AG04450 (cell line): ENCODE measurements at regions not wholly inside any gene's neighbourhood (a gene's known extent, or its start where the extent isn't known, plus 50 kb on each side); places are given as distances from the start of the nearest gene placed in this dataset.
"Not testable (repeated sequence)": the region's sequence is repeated elsewhere in the genome, so short reads cannot be mapped to it uniquely, and the experiment has no call there.

Source experiments
- CTCF ChIA-PET: fragments of 300-600, 350-600 bp; formaldehyde crosslinking; extraction: SDS; loops from one replicate; lab custom pipeline; 2022; ENCODE audit warnings: antibody characterized with exemption, inconsistent platforms; lab: Charles Lee
- POLR2A ChIA-PET: fragments of 350-600 bp; formaldehyde crosslinking; extraction: SDS; loops from one replicate; lab custom pipeline; 2021; ENCODE audit warnings: antibody characterized with exemption, inconsistent platforms; lab: Yijun Ruan, JAX
- DNase-seq: peaks from one replicate; pipeline ENCODE4 v3.0.0-alpha.2; 2011; ENCODE audit warnings: low read depth, low spot score
- H3K27ac ChIP-seq: one replicate; pipeline ENCODE4 v1.5.1; 2012; ENCODE audit warnings: low read depth, low read length, control low read depth
- H3K27me3 ChIP-seq: one replicate; pipeline ENCODE4 v1.6.0; 2012; ENCODE audit warnings: low read length; ENCODE audit not compliant: control insufficient read depth, insufficient read depth
- H3K4me3 ChIP-seq: 2 replicates; pipeline ENCODE4 v1.5.1; 2011; ENCODE audit warnings: mild to moderate bottlenecking, low read depth, low read length, control low read depth
- H3K9me3 ChIP-seq: 2 replicates; pipeline ENCODE4 v1.5.1; 2012; ENCODE audit warnings: low read length; ENCODE audit not compliant: control insufficient read depth, insufficient read depth
- CTCF ChIP-seq: IDR thresholded peaks from 2 replicates; pipeline ENCODE4 v1.5.1; 2011; ENCODE audit warnings: low read depth, low read length, control low read depth, inconsistent platforms

- H3K27me3 ChIP-seq, result no peaks in the 10 kb centered on the region
- ChIA-PET POLR2A (interaction anchor here (1.3 kb wide), 1 partner anchor 294 kb away, joined by 5 read pairs; the partner anchor contains the start of gene IGFBP5), CTCF (no interaction called here)
- no peak for DNase-seq
- TF ChIP-seq CTCF, result peak; percentile 44
- no peak overlapping the region for H3K27ac ChIP-seq
- no peak overlapping the region for H3K4me3 ChIP-seq
- no peaks in the 10 kb centered on the region; the same call in none of the 2 replicates for H3K9me3 ChIP-seq
These were observed 129.7 kb upstream of the TNP1 start for GRCh38 chr2:216989340-216990129.

- H3K4me3 ChIP-seq, result no peak overlapping the region
- CTCF ChIA-PET, result no interaction called here
- H3K27me3 ChIP-seq, result no peaks in the 10 kb centered on the region
- no peaks in the 10 kb centered on the region; the same call in 1 of the 2 replicates for H3K9me3 ChIP-seq
- no peak for TF ChIP-seq CTCF
- no peak overlapping the region for H3K27ac ChIP-seq
- DNase-seq, result no peak
- POLR2A ChIA-PET, result no interaction called here
These were observed 127.5 kb upstream of the TNP1 start for GRCh38 chr2:216987252-216987821.

- no peak for TF ChIP-seq CTCF
- Histone ChIP-seq H3K27ac (no peak overlapping the region), H3K27me3 (no peaks in the 10 kb centered on the region), H3K9me3 (no peaks in the 10 kb centered on the region), H3K4me3 (no peak overlapping the region)
- no peak for DNase-seq
- ChIA-PET POLR2A (interaction anchor here (0.6 kb wide), 1 partner anchor 60 kb away, joined by 4 read pairs; no protein-coding TSS in a partner anchor), CTCF (interaction anchor here (0.7 to 1.8 kb wide), 3 partner anchors 35 to 181 kb away, joined by 3 to 5 read pairs (median 3); no protein-coding TSS in a partner anchor)
These were observed 125.8 kb upstream of the TNP1 start for GRCh38 chr2:216985658-216986141.

GRCh38 chr2:216984937-216985336 lies 125.1 kb upstream of the TNP1 start:
- H3K27ac ChIP-seq, result no peak overlapping the region
- H3K9me3 ChIP-seq, result no peaks in the 10 kb centered on the region
- no peak for DNase-seq
- CTCF ChIA-PET, result interaction anchor here (0.5 to 1.8 kb wide), 4 partner anchors 9 to 527 kb away, joined by 3 to 5 read pairs (median 3); no protein-coding TSS in a partner anchor
- POLR2A ChIA-PET, result interaction anchor here (0.6 kb wide), 1 partner anchor 61 kb away, joined by 4 read pairs; no protein-coding TSS in a partner anchor
- no peak for TF ChIP-seq CTCF
- no peak overlapping the region for H3K4me3 ChIP-seq
- H3K27me3 ChIP-seq, result no peaks in the 10 kb centered on the region

- H3K4me3 ChIP-seq, CTCF ChIA-PET: not testable (repeated sequence)
These were observed 122.1 kb upstream of the TNP1 start for GRCh38 chr2:216981951-216982350.

GRCh38 chr2:216980510-216980909 lies 120.6 kb upstream of the TNP1 start:
- POLR2A ChIA-PET, DNase-seq, H3K4me3 ChIP-seq, H3K27ac ChIP-seq, H3K9me3 ChIP-seq, H3K27me3 ChIP-seq, CTCF ChIA-PET: not testable (repeated sequence)

More at GRCh38 chr2:216981951-216982350, 122.1 kb upstream of the TNP1 start:
- H3K9me3 ChIP-seq, H3K27ac ChIP-seq, POLR2A ChIA-PET, DNase-seq, H3K27me3 ChIP-seq: not testable (repeated sequence)
